ENCODE measurements at regions not wholly inside any gene's neighbourhood (a gene's known extent, or its start where the extent isn't known, plus 50 kb on each side); places are given as distances from the start of the nearest gene placed in this dataset.

DNA sequence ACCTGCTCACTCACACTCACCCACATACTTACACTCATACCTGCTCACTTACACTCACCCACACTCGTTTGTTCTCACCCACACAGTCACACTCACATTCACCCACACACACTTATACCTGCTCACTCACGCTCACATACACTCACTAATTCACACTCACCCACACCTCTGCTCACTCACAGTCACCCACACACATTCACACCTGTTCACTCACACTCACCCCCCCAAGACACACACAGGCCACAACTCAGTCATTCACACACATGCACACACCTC lies 436.2 kb downstream of the BCL11B start:
- Histone ChIP-seq H3K4me1 (ENCODE audit: insufficient read depth, insufficient read length) (no peaks in the 10 kb centered on the region), H3K9me3 (ENCODE audit: insufficient read depth, low read length) (no peaks in the 10 kb centered on the region), H3K9ac (ENCODE audit: insufficient read length, low read depth) (no peak overlapping the region), H3K27me3 (ENCODE audit: insufficient read depth, insufficient read length) (no peaks in the 10 kb centered on the region), H3K36me3 (ENCODE audit: insufficient read depth, insufficient read length, low read length) (no peaks in the 10 kb centered on the region), H3K4me3 (ENCODE audit: insufficient read length, low read depth) (no peak overlapping the region)
- DNase-seq (ENCODE audit: low read depth, low spot score) = no peak
- TF ChIP-seq SUZ12 (IDR thresholded peaks at IDR 0.05; ENCODE audit: extremely low read depth, insufficient read depth, insufficient read length) (no peak), YY1 (IDR thresholded peaks at IDR 0.05; ENCODE audit: insufficient read depth, insufficient read length) (no peak), ZNF274 (IDR thresholded peaks at IDR 0.05; ENCODE audit: low read depth, low read length) (no peak)

DNA sequence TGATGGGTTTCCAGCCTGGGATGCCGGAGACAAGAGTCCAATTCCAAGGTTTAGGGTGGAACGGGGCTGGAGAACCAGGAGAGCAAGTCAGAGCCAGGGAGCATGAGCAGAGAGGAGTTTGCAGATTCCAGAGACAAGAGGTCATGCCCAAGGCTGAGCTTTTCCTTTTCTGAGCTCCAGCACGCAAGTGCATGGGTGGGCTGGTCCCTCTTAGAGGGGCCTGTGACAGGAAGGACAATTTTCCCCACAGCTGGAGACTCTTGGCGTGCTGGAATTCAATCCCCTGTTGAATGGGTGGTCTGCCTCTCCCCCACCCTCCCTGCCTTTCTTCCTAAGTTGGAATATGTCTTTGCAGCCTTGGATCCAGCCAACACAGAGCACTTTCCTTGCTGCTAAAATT lies 431.9 kb downstream of the BCL11B start:
- Histone ChIP-seq H3K9ac (ENCODE audit: insufficient read length, low read depth) (no peak overlapping the region), H3K9me3 (ENCODE audit: insufficient read depth, low read length) (no peaks in the 10 kb centered on the region), H3K4me1 (ENCODE audit: insufficient read depth, insufficient read length) (no peaks in the 10 kb centered on the region), H3K27me3 (ENCODE audit: insufficient read depth, insufficient read length) (no peaks in the 10 kb centered on the region), H3K36me3 (ENCODE audit: insufficient read depth, insufficient read length, low read length) (no peaks in the 10 kb centered on the region), H3K4me3 (ENCODE audit: insufficient read length, low read depth) (no peak overlapping the region)
- no peak for DNase-seq (ENCODE audit: low read depth, low spot score)
- TF ChIP-seq YY1 (IDR thresholded peaks at IDR 0.05; ENCODE audit: insufficient read depth, insufficient read length) (no peak), ZNF274 (IDR thresholded peaks at IDR 0.05; ENCODE audit: low read depth, low read length) (no peak), SUZ12 (IDR thresholded peaks at IDR 0.05; ENCODE audit: extremely low read depth, insufficient read depth, insufficient read length) (no peak)

DNA sequence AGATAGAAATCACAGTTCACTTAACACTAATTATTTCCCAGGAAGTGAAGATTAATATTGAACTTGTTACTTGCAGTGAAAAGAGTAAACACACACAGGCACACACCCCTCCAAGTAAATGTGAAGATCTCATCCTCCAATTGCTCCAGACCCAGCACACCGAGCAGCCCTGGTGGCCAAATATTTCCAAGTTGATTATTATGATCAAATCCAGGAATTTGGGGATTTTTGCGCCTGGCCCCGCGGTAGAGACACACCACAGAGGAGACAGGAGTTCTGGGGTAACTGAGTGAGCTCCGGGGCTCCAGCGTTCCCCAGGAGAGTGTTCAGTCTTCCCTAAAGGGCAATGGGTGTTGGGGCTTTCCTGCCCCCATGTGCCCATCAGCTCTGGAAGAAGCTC lies 431.5 kb downstream of the BCL11B start:
- Histone ChIP-seq H3K4me1 (ENCODE audit: insufficient read depth, insufficient read length) (no peaks in the 10 kb centered on the region), H3K36me3 (ENCODE audit: insufficient read depth, insufficient read length, low read length) (no peaks in the 10 kb centered on the region), H3K27me3 (ENCODE audit: insufficient read depth, insufficient read length) (no peaks in the 10 kb centered on the region), H3K9ac (ENCODE audit: insufficient read length, low read depth) (no peak overlapping the region), H3K4me3 (ENCODE audit: insufficient read length, low read depth) (no peak overlapping the region), H3K9me3 (ENCODE audit: insufficient read depth, low read length) (no peaks in the 10 kb centered on the region)
- no peak for DNase-seq (ENCODE audit: low read depth, low spot score)
- TF ChIP-seq ZNF274 (IDR thresholded peaks at IDR 0.05; ENCODE audit: low read depth, low read length) = no peak
- TF ChIP-seq YY1 (IDR thresholded peaks at IDR 0.05; ENCODE audit: insufficient read depth, insufficient read length) = no peak
- TF ChIP-seq SUZ12 (IDR thresholded peaks at IDR 0.05; ENCODE audit: extremely low read depth, insufficient read depth, insufficient read length) = no peak

DNA sequence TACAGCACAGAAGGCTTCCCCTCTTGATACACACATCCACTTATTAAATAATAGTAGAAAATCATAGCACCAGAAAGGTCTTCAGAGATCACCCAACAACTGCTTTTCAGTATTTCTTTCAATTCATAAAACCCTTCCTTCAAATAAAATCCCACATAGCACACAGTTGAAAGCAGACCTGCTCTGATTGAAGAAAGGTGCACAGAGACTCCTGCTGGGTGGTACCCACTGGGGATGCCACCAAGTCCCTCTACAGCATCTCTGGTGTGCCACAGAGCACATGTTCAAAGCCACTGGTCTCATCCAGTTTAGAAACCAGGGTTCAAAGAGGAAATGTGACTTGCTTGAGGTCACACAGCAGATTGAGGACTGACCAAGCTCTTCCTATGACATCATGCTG lies 427.5 kb downstream of the BCL11B start:
- Histone ChIP-seq H3K4me3 (ENCODE audit: insufficient read length, low read depth) (no peak overlapping the region), H3K4me1 (ENCODE audit: insufficient read depth, insufficient read length) (peaks cover 3% of the 10 kb centered on the region), H3K9me3 (ENCODE audit: insufficient read depth, low read length) (no peaks in the 10 kb centered on the region), H3K36me3 (ENCODE audit: insufficient read depth, insufficient read length, low read length) (no peaks in the 10 kb centered on the region), H3K27me3 (ENCODE audit: insufficient read depth, insufficient read length) (no peaks in the 10 kb centered on the region), H3K9ac (ENCODE audit: insufficient read length, low read depth) (no peak overlapping the region)
- no peak for DNase-seq (ENCODE audit: low read depth, low spot score)
- TF ChIP-seq YY1 (IDR thresholded peaks at IDR 0.05; ENCODE audit: insufficient read depth, insufficient read length) (no peak), ZNF274 (IDR thresholded peaks at IDR 0.05; ENCODE audit: low read depth, low read length) (no peak), SUZ12 (IDR thresholded peaks at IDR 0.05; ENCODE audit: extremely low read depth, insufficient read depth, insufficient read length) (no peak)

DNA sequence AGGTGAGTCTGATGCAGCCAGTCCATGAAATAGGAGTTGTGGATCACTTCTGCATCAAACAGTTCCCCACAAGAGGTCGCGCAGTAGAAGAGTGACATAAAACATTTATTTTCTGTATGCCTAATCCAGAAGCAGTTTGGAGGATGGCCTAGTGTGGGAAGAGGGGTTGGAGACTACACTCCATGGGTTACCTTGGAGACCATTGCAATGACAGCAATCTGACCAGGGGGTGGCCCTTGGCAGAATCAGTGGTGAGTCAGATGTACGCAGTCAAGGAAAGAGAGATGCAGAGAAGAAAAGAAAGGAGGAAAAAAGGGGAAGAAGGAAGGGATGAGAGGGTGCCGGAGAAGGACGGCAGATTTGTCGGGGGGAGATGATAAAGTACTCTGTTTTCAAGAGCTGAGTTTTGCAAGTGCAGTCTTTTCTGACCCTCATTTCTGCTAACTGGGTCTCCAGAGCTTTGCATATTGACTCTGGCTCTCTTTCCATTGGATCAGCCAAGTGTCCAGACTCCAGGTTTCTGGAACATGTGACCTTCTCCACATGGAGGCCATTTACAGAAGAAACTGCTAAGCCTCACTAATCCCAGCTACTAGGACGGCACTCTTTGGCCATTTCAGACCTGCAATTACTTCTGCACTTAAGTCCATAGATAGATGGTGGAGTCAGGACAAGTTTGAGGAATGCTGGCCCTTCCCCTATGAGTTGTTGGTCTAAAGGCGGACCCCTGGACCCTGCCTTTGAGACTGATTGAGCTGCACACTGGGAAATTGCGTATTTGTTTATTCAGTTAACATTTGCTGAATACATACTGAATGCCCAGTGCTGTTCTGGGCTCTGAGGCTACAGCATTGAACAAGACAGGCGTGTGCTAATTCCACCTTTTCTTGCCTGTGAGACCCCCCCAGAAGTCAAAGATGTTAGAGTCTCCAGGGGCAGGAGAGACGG lies 424.2 kb downstream of the BCL11B start:
- Histone ChIP-seq H3K4me3 (ENCODE audit: insufficient read length, low read depth) (no peak overlapping the region), H3K9me3 (ENCODE audit: insufficient read depth, low read length) (no peaks in the 10 kb centered on the region), H3K4me1 (ENCODE audit: insufficient read depth, insufficient read length) (peaks cover 3% of the 10 kb centered on the region), H3K9ac (ENCODE audit: insufficient read length, low read depth) (no peak overlapping the region), H3K27me3 (ENCODE audit: insufficient read depth, insufficient read length) (no peaks in the 10 kb centered on the region), H3K36me3 (ENCODE audit: insufficient read depth, insufficient read length, low read length) (no peaks in the 10 kb centered on the region)
- no peak for DNase-seq (ENCODE audit: low read depth, low spot score)
- TF ChIP-seq SUZ12 (IDR thresholded peaks at IDR 0.05; ENCODE audit: extremely low read depth, insufficient read depth, insufficient read length) (no peak), ZNF274 (IDR thresholded peaks at IDR 0.05; ENCODE audit: low read depth, low read length) (no peak), YY1 (IDR thresholded peaks at IDR 0.05; ENCODE audit: insufficient read depth, insufficient read length) (no peak)

DNA sequence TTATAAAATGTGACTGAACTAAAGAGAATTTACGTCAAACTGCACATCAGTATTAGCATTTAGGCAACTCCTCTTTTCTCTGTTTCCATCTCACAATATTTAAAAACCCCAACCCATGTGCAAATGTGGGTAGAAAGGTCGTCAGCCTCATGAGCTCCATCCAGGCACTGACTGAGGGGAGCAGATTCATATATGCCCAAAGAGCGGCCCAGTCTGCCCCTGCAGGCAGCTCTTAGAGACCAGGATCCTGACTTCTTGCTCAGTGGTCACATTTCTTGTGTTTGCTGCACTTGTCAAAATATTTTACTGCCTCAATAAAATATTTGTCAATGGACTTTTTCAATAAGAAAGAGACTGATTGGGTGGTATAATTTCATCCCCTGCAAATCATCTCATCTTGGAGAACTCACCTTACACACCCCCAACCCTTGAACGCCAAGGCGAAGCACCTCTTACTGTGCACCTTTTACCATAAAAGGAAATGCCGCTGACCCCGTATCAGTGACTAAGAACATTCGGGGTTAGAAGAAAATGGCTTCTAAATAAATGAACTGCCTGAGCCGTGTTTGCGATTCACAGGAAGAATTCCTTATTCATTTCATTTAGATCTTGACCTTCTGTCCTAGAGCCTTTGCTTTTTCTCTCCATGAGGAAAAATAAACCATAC lies 418.8 kb downstream of the BCL11B start:
- no peak overlapping the region for H3K9ac ChIP-seq (ENCODE audit: insufficient read length, low read depth)
- TF ChIP-seq ZNF274 (IDR thresholded peaks at IDR 0.05; ENCODE audit: low read depth, low read length) = no peak

DNA sequence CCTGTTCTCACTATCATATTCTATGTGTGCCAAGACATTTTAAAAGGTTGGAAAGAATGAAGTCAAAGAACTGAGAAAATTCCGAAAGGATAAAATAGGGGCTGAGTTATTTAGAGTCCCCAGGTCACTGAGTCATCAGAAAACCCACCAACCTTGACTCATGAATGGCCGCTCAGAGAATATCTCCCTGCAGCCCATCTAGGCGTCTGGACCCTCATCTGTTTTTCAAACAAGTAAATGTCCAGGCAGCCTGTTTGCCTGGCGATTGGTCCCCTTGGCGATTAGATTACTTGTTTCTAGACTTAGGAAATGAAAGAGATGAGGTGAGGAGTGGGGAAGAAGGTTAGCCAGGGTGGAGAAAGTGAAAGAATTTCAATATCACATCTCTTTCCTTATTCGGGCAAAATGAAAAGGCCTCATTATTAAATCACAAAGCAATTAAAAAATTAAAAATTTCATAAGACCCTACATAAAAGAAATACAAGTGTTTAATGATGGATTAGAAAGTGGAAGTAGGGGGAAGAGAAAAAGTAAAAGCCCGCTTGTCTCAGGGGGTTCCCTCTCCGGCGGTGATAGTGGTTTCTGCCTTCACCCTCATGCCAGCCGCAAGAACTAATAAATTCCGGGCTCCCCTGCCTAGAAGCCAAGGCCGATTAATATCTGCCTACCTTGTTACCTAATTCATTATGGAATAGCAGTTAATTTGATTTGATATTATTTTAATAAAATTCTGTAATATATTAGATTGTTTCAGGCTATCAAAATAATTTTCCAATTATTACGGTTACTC lies 415.9 kb downstream of the BCL11B start:
- Histone ChIP-seq H3K36me3 (ENCODE audit: insufficient read depth, insufficient read length, low read length) (no peaks in the 10 kb centered on the region), H3K27me3 (ENCODE audit: insufficient read depth, insufficient read length) (no peaks in the 10 kb centered on the region), H3K9me3 (ENCODE audit: insufficient read depth, low read length) (no peaks in the 10 kb centered on the region), H3K9ac (ENCODE audit: insufficient read length, low read depth) (no peak overlapping the region), H3K4me1 (ENCODE audit: insufficient read depth, insufficient read length) (no peaks in the 10 kb centered on the region), H3K4me3 (ENCODE audit: insufficient read length, low read depth) (no peak overlapping the region)
- TF ChIP-seq SUZ12 (IDR thresholded peaks at IDR 0.05; ENCODE audit: extremely low read depth, insufficient read depth, insufficient read length) (no peak), YY1 (IDR thresholded peaks at IDR 0.05; ENCODE audit: insufficient read depth, insufficient read length) (no peak), ZNF274 (IDR thresholded peaks at IDR 0.05; ENCODE audit: low read depth, low read length) (no peak)
- no peak for DNase-seq (ENCODE audit: low read depth, low spot score)

More for the DNA sequence above, 418.8 kb downstream of the BCL11B start:
- Histone ChIP-seq H3K36me3 (ENCODE audit: insufficient read depth, insufficient read length, low read length) (no peaks in the 10 kb centered on the region), H3K4me1 (ENCODE audit: insufficient read depth, insufficient read length) (no peaks in the 10 kb centered on the region), H3K9me3 (ENCODE audit: insufficient read depth, low read length) (no peaks in the 10 kb centered on the region), H3K4me3 (ENCODE audit: insufficient read length, low read depth) (no peak overlapping the region), H3K27me3 (ENCODE audit: insufficient read depth, insufficient read length) (no peaks in the 10 kb centered on the region)
- DNase-seq (ENCODE audit: low read depth, low spot score) = no peak
